Panc1 (cell line): ENCODE measurements at regions not wholly inside any gene's neighbourhood (a gene's known extent, or its start where the extent isn't known, plus 50 kb on each side); places are given as distances from the start of the nearest gene placed in this dataset.

Experiments used
- ATAC-seq: fragments of 200-7000 bp; cut with Tn5 transposase; 2 replicates; pipeline ENCODE4 v1.9.1; 2020; ENCODE audit warnings: mild to moderate bottlenecking, moderate library complexity
- BruUV-seq: library from RNA; stranded (reverse); fragments of 400-500 nt; replicated peaks from 2 replicates; lab custom pipeline; 2021; lab: Mats Ljungman, UMichigan
- CTCF ChIA-PET: fragments of 300-600 bp; sonication (Branson Sonifier 250); formaldehyde crosslinking; loops from one replicate; lab custom pipeline; 2022; ENCODE audit warnings: antibody characterized with exemption; lab: Charles Lee
- POLR2A ChIA-PET: fragments of 300-600 bp; sonication (Branson Sonifier 250); formaldehyde crosslinking; loops from one replicate; lab custom pipeline; 2022; ENCODE audit warnings: antibody characterized with exemption; lab: Charles Lee
- DNase-seq: peaks from one replicate; pipeline ENCODE4 v3.0.0-alpha.2; 2010; ENCODE audit warnings: low read depth, low spot score
- H3K27ac ChIP-seq: 2 replicates; pipeline ENCODE4 v1.5.1; 2011; ENCODE audit warnings: mild to moderate bottlenecking, low read length, inconsistent platforms
- H3K27me3 ChIP-seq: fragments of 200-500 bp; sonication (Bioruptor generic); 2 replicates; pipeline ENCODE4 v1.6.0; 2014; ENCODE audit warnings: low read length, inconsistent platforms; ENCODE audit not compliant: control insufficient read depth, insufficient read depth
- H3K36me3 ChIP-seq: fragments of 200-500 bp; sonication (Bioruptor generic); 2 replicates; pipeline ENCODE4 v1.5.1; 2014; ENCODE audit warnings: inconsistent platforms, mild to moderate bottlenecking, low read length, moderate library complexity; ENCODE audit not compliant: control insufficient read depth, insufficient read depth
- H3K4me1 ChIP-seq: 2 replicates; pipeline ENCODE4 v1.5.1; 2011; ENCODE audit warnings: inconsistent platforms, mild to moderate bottlenecking, low read length, moderate library complexity; ENCODE audit not compliant: control insufficient read depth, insufficient read depth
- H3K4me3 ChIP-seq, 2 experiments: 2 replicates each; pipeline ENCODE4 v1.5.1; 2011 to 2012; ENCODE audit warnings: low read depth in 2 of 2, low read length in 2 of 2, mild to moderate bottlenecking in 2 of 2, inconsistent platforms in 1 of 2, moderate library complexity in 1 of 2
- H3K9me3 ChIP-seq: fragments of 200-500 bp; sonication (Bioruptor generic); 2 replicates; pipeline ENCODE4 v1.5.1; 2014; ENCODE audit warnings: low read depth, mild to moderate bottlenecking, inconsistent platforms, low read length, moderate library complexity; ENCODE audit not compliant: control insufficient read depth, insufficient read depth
- POLR2AphosphoS5 ChIP-seq: IDR thresholded peaks from 2 replicates; pipeline ENCODE4 v1.6.1; 2012; ENCODE audit warnings: mild to moderate bottlenecking, low read depth, low read length, moderate library complexity
- REST ChIP-seq, 2 experiments: IDR thresholded peaks; 2 replicates each; pipeline ENCODE4 v1.6.1; 2011 to 2012; ENCODE audit warnings: low read depth in 2 of 2, control low read depth in 1 of 2, low read length in 1 of 2, mild to moderate bottlenecking in 1 of 2, moderate library complexity in 1 of 2; ENCODE audit not compliant: insufficient read depth in 1 of 2
- SIN3A ChIP-seq: IDR thresholded peaks from 2 replicates; pipeline ENCODE4 v1.6.1; 2012; ENCODE audit warnings: low read depth, mild to moderate bottlenecking, low read length, moderate library complexity, borderline replicate concordance; ENCODE audit not compliant: insufficient read depth
- TCF7L2 ChIP-seq: IDR thresholded peaks from 2 replicates; pipeline ENCODE4 v1.6.1; 2011; ENCODE audit warnings: mild to moderate bottlenecking, low read depth, low read length, inconsistent platforms
- in situ Hi-C: cut with HindIII; loops from 2 replicates; pipeline ENCODE4 v1.10.0; 2016; ENCODE audit warnings: low sequenced_read_pairs, low pct_unique_long_range_greater_than_20kb
- intact Hi-C: fragments of 100-400 bp; cut with micrococcal nuclease; formaldehyde crosslinking; loops from one replicate; pipeline ENCODE4 v1.10.0; 2022; ENCODE audit not compliant: unreplicated experiment
- TF ChIP-seq, protein P1 (sequence below): fragments of 450-650 bp; IDR thresholded peaks from 2 replicates; pipeline ENCODE4 v1.5.1; 2017; ENCODE audit warnings: mild to moderate bottlenecking

DNA sequence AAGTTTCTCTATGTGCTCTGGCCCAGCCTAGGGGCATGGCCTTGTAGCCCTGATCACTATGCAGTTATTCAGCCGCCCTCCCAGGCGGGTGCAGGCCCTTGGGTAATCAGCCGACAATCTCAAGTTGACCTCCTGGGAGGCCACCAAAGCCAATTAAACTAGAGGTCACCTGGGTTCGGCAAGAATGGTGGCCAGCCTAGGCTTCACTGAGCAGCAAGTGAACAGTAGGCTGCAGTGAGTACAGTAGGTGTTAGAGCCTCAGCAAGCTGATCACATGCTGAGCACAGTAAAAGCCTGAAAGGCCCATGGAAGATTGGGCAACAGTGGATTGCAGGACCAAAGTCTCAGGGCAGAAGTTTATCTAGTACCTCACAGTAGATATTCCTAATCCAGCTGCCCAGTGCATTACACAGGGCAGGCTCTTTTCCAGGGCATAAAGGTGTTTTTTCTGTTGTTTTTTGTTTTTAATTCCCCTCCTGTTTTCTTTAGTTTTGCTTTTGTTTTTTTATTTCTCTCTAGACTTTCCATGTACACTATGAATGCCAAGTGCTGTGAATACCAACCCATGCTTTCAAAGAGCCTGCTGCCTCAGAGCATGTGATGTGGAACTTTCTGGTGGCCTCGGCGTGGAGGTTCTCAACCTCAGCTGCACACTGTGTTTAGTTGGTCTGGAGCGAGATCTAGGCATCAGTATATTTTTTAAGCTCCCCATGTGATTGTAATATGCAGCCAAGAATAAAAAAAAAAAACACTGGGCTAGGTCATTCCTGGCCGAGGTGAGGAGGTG lies 55.9 kb upstream of the ATL2 start:
- H3K27me3 ChIP-seq = no peaks in the 10 kb centered on the region
- no peaks in the 10 kb centered on the region for H3K9me3 ChIP-seq
- no peaks in the 10 kb centered on the region for H3K4me1 ChIP-seq
- in situ Hi-C loops (no loop called here), intact Hi-C loops (no loop called here)
- BruUV-seq = no TSS peak
- H3K36me3 ChIP-seq = no peaks in the 10 kb centered on the region
- H3K4me3 ChIP-seq = no peak overlapping the region
- TF ChIP-seq REST (IDR thresholded peaks at IDR 0.05; ENCODE audit: insufficient read depth in 1 of 2, low read depth in 2 of 2, low read length in 1 of 2) (no peak), TCF7L2 (no peak), SIN3A (no peak), POLR2AphosphoS5 (no peak)
- TF ChIP-seq, protein P1, sequence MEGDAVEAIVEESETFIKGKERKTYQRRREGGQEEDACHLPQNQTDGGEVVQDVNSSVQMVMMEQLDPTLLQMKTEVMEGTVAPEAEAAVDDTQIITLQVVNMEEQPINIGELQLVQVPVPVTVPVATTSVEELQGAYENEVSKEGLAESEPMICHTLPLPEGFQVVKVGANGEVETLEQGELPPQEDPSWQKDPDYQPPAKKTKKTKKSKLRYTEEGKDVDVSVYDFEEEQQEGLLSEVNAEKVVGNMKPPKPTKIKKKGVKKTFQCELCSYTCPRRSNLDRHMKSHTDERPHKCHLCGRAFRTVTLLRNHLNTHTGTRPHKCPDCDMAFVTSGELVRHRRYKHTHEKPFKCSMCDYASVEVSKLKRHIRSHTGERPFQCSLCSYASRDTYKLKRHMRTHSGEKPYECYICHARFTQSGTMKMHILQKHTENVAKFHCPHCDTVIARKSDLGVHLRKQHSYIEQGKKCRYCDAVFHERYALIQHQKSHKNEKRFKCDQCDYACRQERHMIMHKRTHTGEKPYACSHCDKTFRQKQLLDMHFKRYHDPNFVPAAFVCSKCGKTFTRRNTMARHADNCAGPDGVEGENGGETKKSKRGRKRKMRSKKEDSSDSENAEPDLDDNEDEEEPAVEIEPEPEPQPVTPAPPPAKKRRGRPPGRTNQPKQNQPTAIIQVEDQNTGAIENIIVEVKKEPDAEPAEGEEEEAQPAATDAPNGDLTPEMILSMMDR = no peak
- ChIA-PET CTCF (no interaction called here), POLR2A (interaction anchor here (0.6 to 0.7 kb wide), 2 partner anchors 39 to 466 kb away, joined by 3 to 4 read pairs; no protein-coding TSS in a partner anchor)
- ATAC-seq (peak; percentile 56), DNase-seq (no peak)
- no peak overlapping the region; the same call in 1 of the 2 replicates for H3K27ac ChIP-seq

DNA sequence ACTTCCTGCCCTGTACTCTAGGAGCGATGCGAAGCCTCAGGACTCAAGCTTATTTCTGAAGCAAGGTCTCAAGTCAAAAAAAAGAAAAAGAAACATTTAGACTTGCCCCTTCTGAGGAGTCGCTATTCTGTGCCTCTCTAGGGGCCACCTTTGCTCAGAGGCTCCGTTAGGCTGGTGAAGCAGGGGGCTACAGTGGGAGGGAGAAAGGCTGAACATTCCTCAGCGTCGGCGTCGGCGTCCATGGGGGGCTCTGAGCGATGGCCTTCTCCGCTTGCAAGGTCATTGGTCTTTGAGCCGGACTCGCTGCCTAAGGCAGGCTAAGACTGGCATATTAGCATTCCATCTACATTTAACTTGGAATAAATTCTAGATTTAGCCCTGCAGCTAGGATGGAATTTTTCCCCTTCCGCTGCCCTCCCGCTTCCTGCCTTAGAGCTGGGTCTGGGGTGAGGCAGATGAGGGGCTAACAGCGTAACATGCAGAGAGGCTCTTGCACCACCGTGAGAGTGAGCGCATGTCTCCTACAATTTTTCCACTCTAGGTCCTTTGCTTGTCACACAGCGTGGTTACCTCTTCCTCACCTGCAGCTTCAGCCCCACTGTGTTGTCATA lies 53.6 kb upstream of the ATL2 start:
- POLR2A ChIA-PET = no interaction called here
- H3K36me3 ChIP-seq = no peaks in the 10 kb centered on the region
- DNase-seq (no peak), ATAC-seq (no peak)
- no peak overlapping the region for H3K4me3 ChIP-seq
- H3K27ac ChIP-seq = no peak overlapping the region
- BruUV-seq = no TSS peak
- in situ Hi-C loops = no loop called here
- no peaks in the 10 kb centered on the region for H3K27me3 ChIP-seq
- TF ChIP-seq, protein P1 = no peak
- no peak for TF ChIP-seq SIN3A
- TF ChIP-seq TCF7L2 = no peak
- no peak for TF ChIP-seq REST (IDR thresholded peaks at IDR 0.05; ENCODE audit: insufficient read depth in 1 of 2, low read depth in 2 of 2, low read length in 1 of 2)
- no peak for TF ChIP-seq POLR2AphosphoS5
- intact Hi-C loops = no loop called here
- CTCF ChIA-PET = no interaction called here
- H3K4me1 ChIP-seq = no peaks in the 10 kb centered on the region
- no peaks in the 10 kb centered on the region for H3K9me3 ChIP-seq
